ENCODE measurements at regions not wholly inside any gene's neighbourhood (a gene's known extent, or its start where the extent isn't known, plus 50 kb on each side); places are given as distances from the start of the nearest gene placed in this dataset.

DNA sequence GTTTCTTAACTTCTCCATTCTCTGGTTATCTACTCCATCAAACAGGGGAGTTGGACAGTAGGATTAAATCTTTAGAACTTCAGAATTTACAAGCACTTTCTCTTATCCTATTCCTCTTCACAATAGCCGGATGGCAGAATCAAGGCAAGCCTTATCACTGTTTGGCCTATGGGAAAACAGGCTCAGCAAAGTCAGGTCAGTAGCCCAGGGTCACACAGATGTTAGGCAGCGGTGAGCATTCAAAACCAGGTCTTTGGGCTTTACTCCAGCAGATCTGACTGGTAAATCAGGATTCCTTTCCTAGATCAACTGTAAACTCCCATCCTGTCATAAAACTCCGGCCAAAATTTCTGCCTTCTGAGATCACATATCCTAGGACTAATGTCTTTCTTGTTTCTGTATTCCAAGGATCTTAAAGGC is 258.4 kb downstream of the OPA1 start:
- no peak for TF ChIP-seq POLR2AphosphoS5 (IDR thresholded peaks at IDR 0.05)
- TF ChIP-seq, protein P1, sequence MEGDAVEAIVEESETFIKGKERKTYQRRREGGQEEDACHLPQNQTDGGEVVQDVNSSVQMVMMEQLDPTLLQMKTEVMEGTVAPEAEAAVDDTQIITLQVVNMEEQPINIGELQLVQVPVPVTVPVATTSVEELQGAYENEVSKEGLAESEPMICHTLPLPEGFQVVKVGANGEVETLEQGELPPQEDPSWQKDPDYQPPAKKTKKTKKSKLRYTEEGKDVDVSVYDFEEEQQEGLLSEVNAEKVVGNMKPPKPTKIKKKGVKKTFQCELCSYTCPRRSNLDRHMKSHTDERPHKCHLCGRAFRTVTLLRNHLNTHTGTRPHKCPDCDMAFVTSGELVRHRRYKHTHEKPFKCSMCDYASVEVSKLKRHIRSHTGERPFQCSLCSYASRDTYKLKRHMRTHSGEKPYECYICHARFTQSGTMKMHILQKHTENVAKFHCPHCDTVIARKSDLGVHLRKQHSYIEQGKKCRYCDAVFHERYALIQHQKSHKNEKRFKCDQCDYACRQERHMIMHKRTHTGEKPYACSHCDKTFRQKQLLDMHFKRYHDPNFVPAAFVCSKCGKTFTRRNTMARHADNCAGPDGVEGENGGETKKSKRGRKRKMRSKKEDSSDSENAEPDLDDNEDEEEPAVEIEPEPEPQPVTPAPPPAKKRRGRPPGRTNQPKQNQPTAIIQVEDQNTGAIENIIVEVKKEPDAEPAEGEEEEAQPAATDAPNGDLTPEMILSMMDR (IDR thresholded peaks at IDR 0.05) = no peak

Data from suprapubic skin (tissue), 3 donors.